Neural cell (in vitro differentiated cells): ENCODE measurements at regions not wholly inside any gene's neighbourhood (a gene's known extent, or its start where the extent isn't known, plus 50 kb on each side); places are given as distances from the start of the nearest gene placed in this dataset.

Source experiments
- EP300 ChIP-seq: fragments of 450-650 bp; conservative IDR thresholded peaks from 2 replicates; pipeline ENCODE4 v1.6.1; 2014; ENCODE audit warnings: antibody characterized with exemption, mild to moderate bottlenecking, moderate library complexity; ENCODE audit not compliant: poor library complexity, severe bottlenecking
- EZH2 ChIP-seq: fragments of 200-600, 300-800 bp; shearing (Covaris generic), sonication (generic); IDR thresholded peaks from 2 replicates; pipeline ENCODE4 v1.6.1; 2014; ENCODE audit warnings: antibody characterized with exemption, low read length, borderline replicate concordance, mild to moderate bottlenecking; ENCODE audit not compliant: insufficient read depth, poor library complexity, severe bottlenecking
- MXI1 ChIP-seq: fragments of 450-650 bp; conservative IDR thresholded peaks from 2 replicates; pipeline ENCODE4 v1.6.1; 2014; ENCODE audit warnings: antibody characterized with exemption, mild to moderate bottlenecking; ENCODE audit not compliant: poor library complexity, severe bottlenecking
- POLR2AphosphoS5 ChIP-seq: IDR thresholded peaks from 2 replicates; pipeline ENCODE4 v1.6.1; 2012
- RAD21 ChIP-seq: fragments of 450-650 bp; conservative IDR thresholded peaks from 2 replicates; pipeline ENCODE4 v1.6.1; 2014; ENCODE audit warnings: antibody characterized with exemption, mild to moderate bottlenecking, moderate library complexity
- TAF1 ChIP-seq: IDR thresholded peaks from 2 replicates; pipeline ENCODE4 v1.6.1; 2012; ENCODE audit warnings: low read depth
- TF ChIP-seq, protein P1 (sequence below): fragments of 450-650 bp; IDR thresholded peaks from 2 replicates; pipeline ENCODE4 v1.5.1; 2014; ENCODE audit warnings: antibody characterized with exemption, mild to moderate bottlenecking, moderate library complexity; ENCODE audit not compliant: poor library complexity, severe bottlenecking
- TF ChIP-seq, protein P2 (sequence below): IDR thresholded peaks from 2 replicates; pipeline ENCODE4 v1.6.1; 2012; ENCODE audit warnings: borderline replicate concordance

DNA sequence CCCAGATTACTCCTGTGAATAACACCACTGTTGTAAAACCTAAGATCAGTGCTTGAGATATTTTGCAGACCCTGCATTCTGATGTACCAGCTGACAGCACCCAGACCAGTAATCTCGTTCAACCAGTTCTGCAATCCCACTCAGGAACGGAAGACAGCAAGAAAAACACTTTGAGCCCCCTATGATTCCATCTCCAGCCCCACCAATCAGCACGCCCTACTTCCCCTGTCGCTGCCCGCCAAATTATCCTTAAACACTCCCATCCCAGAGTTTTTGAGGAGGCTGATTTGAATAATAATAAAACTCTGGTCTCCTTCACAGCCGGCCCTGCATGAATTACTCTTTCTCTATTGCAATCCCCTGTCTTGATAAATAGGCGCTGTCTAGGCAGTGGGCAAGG, 173.9 kb upstream of the CDH2 start:
- TF ChIP-seq POLR2AphosphoS5 (no peak), EP300 (no peak), RAD21 (no peak), MXI1 (no peak), EZH2 (no peak), TAF1 (no peak)
- TF ChIP-seq, protein P1, sequence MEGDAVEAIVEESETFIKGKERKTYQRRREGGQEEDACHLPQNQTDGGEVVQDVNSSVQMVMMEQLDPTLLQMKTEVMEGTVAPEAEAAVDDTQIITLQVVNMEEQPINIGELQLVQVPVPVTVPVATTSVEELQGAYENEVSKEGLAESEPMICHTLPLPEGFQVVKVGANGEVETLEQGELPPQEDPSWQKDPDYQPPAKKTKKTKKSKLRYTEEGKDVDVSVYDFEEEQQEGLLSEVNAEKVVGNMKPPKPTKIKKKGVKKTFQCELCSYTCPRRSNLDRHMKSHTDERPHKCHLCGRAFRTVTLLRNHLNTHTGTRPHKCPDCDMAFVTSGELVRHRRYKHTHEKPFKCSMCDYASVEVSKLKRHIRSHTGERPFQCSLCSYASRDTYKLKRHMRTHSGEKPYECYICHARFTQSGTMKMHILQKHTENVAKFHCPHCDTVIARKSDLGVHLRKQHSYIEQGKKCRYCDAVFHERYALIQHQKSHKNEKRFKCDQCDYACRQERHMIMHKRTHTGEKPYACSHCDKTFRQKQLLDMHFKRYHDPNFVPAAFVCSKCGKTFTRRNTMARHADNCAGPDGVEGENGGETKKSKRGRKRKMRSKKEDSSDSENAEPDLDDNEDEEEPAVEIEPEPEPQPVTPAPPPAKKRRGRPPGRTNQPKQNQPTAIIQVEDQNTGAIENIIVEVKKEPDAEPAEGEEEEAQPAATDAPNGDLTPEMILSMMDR = no peak
- TF ChIP-seq, protein P2, sequence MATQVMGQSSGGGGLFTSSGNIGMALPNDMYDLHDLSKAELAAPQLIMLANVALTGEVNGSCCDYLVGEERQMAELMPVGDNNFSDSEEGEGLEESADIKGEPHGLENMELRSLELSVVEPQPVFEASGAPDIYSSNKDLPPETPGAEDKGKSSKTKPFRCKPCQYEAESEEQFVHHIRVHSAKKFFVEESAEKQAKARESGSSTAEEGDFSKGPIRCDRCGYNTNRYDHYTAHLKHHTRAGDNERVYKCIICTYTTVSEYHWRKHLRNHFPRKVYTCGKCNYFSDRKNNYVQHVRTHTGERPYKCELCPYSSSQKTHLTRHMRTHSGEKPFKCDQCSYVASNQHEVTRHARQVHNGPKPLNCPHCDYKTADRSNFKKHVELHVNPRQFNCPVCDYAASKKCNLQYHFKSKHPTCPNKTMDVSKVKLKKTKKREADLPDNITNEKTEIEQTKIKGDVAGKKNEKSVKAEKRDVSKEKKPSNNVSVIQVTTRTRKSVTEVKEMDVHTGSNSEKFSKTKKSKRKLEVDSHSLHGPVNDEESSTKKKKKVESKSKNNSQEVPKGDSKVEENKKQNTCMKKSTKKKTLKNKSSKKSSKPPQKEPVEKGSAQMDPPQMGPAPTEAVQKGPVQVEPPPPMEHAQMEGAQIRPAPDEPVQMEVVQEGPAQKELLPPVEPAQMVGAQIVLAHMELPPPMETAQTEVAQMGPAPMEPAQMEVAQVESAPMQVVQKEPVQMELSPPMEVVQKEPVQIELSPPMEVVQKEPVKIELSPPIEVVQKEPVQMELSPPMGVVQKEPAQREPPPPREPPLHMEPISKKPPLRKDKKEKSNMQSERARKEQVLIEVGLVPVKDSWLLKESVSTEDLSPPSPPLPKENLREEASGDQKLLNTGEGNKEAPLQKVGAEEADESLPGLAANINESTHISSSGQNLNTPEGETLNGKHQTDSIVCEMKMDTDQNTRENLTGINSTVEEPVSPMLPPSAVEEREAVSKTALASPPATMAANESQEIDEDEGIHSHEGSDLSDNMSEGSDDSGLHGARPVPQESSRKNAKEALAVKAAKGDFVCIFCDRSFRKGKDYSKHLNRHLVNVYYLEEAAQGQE = no peak
